Sigmoid colon (tissue), 6 donors: ENCODE measurements at regions not wholly inside any gene's neighbourhood (a gene's known extent, or its start where the extent isn't known, plus 50 kb on each side); places are given as distances from the start of the nearest gene placed in this dataset.

Experiments
- DNase-seq: peaks from one replicate; pipeline ENCODE4 v3.0.0-alpha.2; 2019
- H3K27ac ChIP-seq, 4 donors: fragments of 200-600 bp; sonication (generic); one replicate each; pipeline ENCODE4 v1.5.1; 2016 to 2019; ENCODE audit warnings: mild to moderate bottlenecking in 1 of 4
- H3K27me3 ChIP-seq, 3 donors: fragments of 200-600 bp; sonication (generic); one replicate each; pipeline ENCODE4 v1.5.1; 2019; ENCODE audit warnings: mild to moderate bottlenecking in 1 of 3
- H3K36me3 ChIP-seq, 4 donors: fragments of 200-600 bp; sonication (generic); one replicate each; pipeline ENCODE4 v1.5.1; 2016 to 2019
- H3K4me1 ChIP-seq, 4 donors: fragments of 200-600 bp; sonication (generic); one replicate each; pipeline ENCODE4 v1.5.1; 2017 to 2019
- H3K4me3 ChIP-seq, 4 donors: fragments of 200-600 bp; sonication (generic); one replicate each; pipeline ENCODE4 v1.5.1; 2017 to 2019; ENCODE audit warnings: mild to moderate bottlenecking in 2 of 4, moderate library complexity in 1 of 4
- H3K9me3 ChIP-seq, 4 donors: fragments of 200-600 bp in 3 of 4; sonication (generic) in 3 of 4; one replicate each; pipeline versions ENCODE4 v1.5.1 to v1.6.1; 2013 to 2019
- EP300 ChIP-seq, 4 donors: sonication (generic); formaldehyde crosslinking; IDR thresholded peaks; one replicate each; pipeline ENCODE4 v1.6.1; 2017; ENCODE audit warnings: antibody characterized with exemption in 4 of 4
- POLR2A ChIP-seq, 2 donors: fragments of 450-650 bp; IDR thresholded peaks; one replicate each; pipeline ENCODE4 v1.6.1; 2016; ENCODE audit warnings: antibody characterized with exemption in 2 of 2, mild to moderate bottlenecking in 2 of 2, moderate library complexity in 2 of 2
- POLR2AphosphoS5 ChIP-seq, 4 donors: sonication (generic); formaldehyde crosslinking; IDR thresholded peaks; one replicate each; pipeline ENCODE4 v1.6.1; 2017; ENCODE audit warnings: antibody characterized with exemption in 4 of 4
- WGBS, 2 donors: extraction: QIAGEN DNeasy Blood & Tissue Kit; methylation state at CpG; one replicate each; pipeline ENCODE4 v1.1.7; 2013; 5-methylcytosine and 5-hydroxymethylcytosine counted together
- intact Hi-C: fragments of 100-400 bp; cut with DNase I; formaldehyde crosslinking; loops from one replicate; pipeline ENCODE4 v1.15.1; 2023
- TF ChIP-seq, protein P1 (sequence below), 4 experiments: fragments of 450-650 bp in 3 of 4; fragments of 200-600 bp in 1 of 4; IDR thresholded peaks; one replicate each; pipeline ENCODE4 v1.5.1; 2016 to 2019; ENCODE audit warnings: antibody characterized with exemption in 4 of 4, mild to moderate bottlenecking in 3 of 4, moderate library complexity in 2 of 4
- donor health status: healthy with polysubstance abuse.
- donor health status: healthy.

DNA sequence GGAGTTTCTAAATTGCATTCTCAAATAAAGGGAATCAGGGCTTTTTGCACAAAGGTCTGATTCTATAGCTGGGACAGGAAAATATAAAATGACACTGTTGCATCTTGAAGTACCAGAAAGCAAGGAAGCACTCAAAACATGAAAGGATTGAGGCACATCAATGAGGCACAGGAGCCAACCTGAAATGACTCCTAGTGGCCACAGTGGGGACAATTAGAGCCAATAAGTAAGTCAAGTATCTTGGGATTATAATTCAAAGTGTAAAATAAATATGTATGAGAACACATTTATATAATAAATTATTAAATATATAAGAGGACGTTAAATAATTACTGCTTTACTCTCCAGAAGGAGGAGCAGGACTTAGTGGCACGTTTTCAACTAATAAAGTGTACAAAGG lies 1259.5 kb upstream of the CDH2 start:
- Histone ChIP-seq H3K27ac (no peak overlapping the region), H3K27me3 (no peaks in the 10 kb centered on the region), H3K9me3 (no peaks in the 10 kb centered on the region), H3K4me3 (no peak overlapping the region), H3K36me3 (no peaks in the 10 kb centered on the region), H3K4me1 (no peaks in the 10 kb centered on the region)
- DNase-seq: no peak
- intact Hi-C loops: no loop called here
- no peak for TF ChIP-seq POLR2A (IDR thresholded peaks at IDR 0.05)
- TF ChIP-seq POLR2AphosphoS5 (IDR thresholded peaks at IDR 0.05): no peak
- TF ChIP-seq EP300 (IDR thresholded peaks at IDR 0.05): no peak
- TF ChIP-seq, protein P1, sequence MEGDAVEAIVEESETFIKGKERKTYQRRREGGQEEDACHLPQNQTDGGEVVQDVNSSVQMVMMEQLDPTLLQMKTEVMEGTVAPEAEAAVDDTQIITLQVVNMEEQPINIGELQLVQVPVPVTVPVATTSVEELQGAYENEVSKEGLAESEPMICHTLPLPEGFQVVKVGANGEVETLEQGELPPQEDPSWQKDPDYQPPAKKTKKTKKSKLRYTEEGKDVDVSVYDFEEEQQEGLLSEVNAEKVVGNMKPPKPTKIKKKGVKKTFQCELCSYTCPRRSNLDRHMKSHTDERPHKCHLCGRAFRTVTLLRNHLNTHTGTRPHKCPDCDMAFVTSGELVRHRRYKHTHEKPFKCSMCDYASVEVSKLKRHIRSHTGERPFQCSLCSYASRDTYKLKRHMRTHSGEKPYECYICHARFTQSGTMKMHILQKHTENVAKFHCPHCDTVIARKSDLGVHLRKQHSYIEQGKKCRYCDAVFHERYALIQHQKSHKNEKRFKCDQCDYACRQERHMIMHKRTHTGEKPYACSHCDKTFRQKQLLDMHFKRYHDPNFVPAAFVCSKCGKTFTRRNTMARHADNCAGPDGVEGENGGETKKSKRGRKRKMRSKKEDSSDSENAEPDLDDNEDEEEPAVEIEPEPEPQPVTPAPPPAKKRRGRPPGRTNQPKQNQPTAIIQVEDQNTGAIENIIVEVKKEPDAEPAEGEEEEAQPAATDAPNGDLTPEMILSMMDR (IDR thresholded peaks at IDR 0.05): no peak
- 44 to 54% methylated on average over 2 of the region's 2 CpGs for WGBS, 2 donors

DNA sequence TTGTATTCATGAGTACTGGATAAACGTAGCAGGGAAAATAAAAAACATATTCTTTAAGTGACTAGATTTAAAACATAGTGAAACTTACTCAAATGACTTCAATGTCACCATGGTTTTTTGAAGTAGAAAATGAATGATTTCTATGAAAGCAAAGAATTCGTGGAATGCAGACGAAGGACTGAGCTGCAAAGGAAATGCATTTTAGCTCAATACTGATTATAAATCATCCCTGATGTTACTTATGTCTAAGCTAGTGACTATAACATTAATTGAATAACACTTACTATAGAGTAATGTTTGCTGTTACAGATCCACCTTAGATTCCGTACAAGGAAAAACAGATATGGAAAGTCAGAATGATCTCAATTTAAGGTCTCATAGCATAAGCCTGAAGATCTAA lies 1257.7 kb upstream of the CDH2 start:
- Histone ChIP-seq H3K4me3 (no peak overlapping the region), H3K36me3 (no peaks in the 10 kb centered on the region), H3K9me3 (no peaks in the 10 kb centered on the region), H3K27ac (no peak overlapping the region), H3K4me1 (no peaks in the 10 kb centered on the region), H3K27me3 (no peaks in the 10 kb centered on the region)
- 65 to 73% methylated on average over 4 of the region's 4 CpGs for WGBS, 2 donors
- DNase-seq: no peak
- intact Hi-C loops: no loop called here
- TF ChIP-seq POLR2AphosphoS5 (IDR thresholded peaks at IDR 0.05) (no peak), POLR2A (IDR thresholded peaks at IDR 0.05) (no peak), EP300 (IDR thresholded peaks at IDR 0.05) (no peak)
- TF ChIP-seq, protein P1 (IDR thresholded peaks at IDR 0.05): no peak

DNA sequence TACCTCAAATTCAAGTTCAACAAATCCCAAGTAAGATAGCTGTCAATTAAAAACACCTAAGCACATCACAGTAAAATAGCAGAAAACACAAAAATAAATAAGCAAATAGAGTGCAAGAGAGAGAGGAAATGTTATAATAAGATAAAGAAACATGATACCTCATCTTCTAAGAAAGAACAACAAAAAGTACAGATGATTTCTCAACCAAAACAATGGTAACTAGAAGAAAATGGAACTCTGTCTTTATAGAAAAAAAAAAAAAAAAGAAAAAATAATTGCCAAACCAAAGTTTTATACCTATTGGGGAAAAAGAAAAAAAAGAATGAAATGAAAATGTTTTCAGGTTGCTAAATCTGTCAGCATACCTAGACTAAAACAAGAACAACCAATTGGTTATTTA lies 1253.5 kb upstream of the CDH2 start:
- H3K27me3 ChIP-seq: no peaks in the 10 kb centered on the region
- DNase-seq: no peak
- H3K9me3 ChIP-seq: no peaks in the 10 kb centered on the region
- H3K27ac ChIP-seq: no peak overlapping the region
- no peaks in the 10 kb centered on the region for H3K4me1 ChIP-seq
- H3K36me3 ChIP-seq: no peaks in the 10 kb centered on the region
- H3K4me3 ChIP-seq: no peak overlapping the region
- no peak for TF ChIP-seq POLR2AphosphoS5 (IDR thresholded peaks at IDR 0.05)
- no peak for TF ChIP-seq EP300 (IDR thresholded peaks at IDR 0.05)
- TF ChIP-seq POLR2A (IDR thresholded peaks at IDR 0.05): no peak
- TF ChIP-seq, protein P1 (IDR thresholded peaks at IDR 0.05): no peak
- intact Hi-C loops: no loop called here

DNA sequence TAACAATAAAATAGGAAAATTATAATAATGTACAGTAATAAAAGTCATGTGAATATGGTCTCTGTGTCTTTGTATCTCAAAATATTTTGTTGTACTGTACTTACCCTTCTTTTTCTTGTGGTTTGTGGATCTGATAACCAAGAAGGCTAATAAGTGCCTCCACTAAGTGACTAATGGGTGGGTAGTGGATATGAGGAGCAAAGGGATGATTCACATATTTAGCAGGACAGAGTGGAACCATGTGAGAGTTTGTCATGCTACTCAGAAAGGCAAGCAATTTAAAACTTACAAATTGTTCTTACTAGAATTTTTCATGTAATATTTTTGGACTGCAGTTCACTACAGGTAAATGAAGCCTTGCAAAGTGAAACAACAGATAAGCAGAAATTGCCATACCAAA lies 1241.2 kb upstream of the CDH2 start:
- H3K9me3 ChIP-seq: peaks cover 0 to 6% (median 2%) of the 10 kb centered on the region in 4 donors
- intact Hi-C loops: no loop called here
- no peak overlapping the region for H3K27ac ChIP-seq
- DNase-seq: no peak
- H3K4me3 ChIP-seq: no peak overlapping the region
- H3K27me3 ChIP-seq: no peaks in the 10 kb centered on the region
- H3K36me3 ChIP-seq: no peaks in the 10 kb centered on the region
- TF ChIP-seq POLR2AphosphoS5 (IDR thresholded peaks at IDR 0.05) (no peak), POLR2A (IDR thresholded peaks at IDR 0.05) (no peak), EP300 (IDR thresholded peaks at IDR 0.05) (no peak)
- TF ChIP-seq, protein P1 (IDR thresholded peaks at IDR 0.05): no peak
- no peaks in the 10 kb centered on the region for H3K4me1 ChIP-seq

DNA sequence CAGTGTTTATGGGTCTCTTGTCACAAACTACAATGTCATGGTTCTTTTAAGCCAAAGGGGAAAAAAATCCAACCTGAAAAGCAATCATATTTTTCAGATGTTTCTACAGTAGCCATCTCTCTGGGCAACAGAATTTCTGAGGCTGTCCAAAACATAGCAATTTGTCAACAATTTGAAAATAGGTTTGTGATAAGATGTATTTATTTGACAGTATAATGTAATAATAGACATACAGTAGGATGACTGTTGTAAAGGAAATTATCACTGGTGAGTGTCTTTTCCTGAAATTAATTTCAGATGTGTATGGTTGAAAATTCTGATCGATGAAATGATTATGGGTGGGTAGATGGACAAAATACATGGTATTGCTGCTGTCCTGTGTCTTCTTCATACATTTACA lies 1230.1 kb upstream of the CDH2 start:
- H3K27ac ChIP-seq: no peak overlapping the region

More for the DNA sequence above, 1230.1 kb upstream of the CDH2 start:
- TF ChIP-seq EP300 (IDR thresholded peaks at IDR 0.05) (no peak), POLR2A (IDR thresholded peaks at IDR 0.05) (no peak), POLR2AphosphoS5 (IDR thresholded peaks at IDR 0.05) (no peak)
- TF ChIP-seq, protein P1 (IDR thresholded peaks at IDR 0.05): no peak
- intact Hi-C loops: no loop called here
- Histone ChIP-seq H3K36me3 (no peaks in the 10 kb centered on the region), H3K9me3 (peaks cover 0 to 4% (median 0%) of the 10 kb centered on the region in 4 donors), H3K4me1 (no peaks in the 10 kb centered on the region), H3K4me3 (no peak overlapping the region), H3K27me3 (no peaks in the 10 kb centered on the region)
- 92 to 98% methylated on average over 1 of the region's 1 CpG for WGBS, 2 donors
- DNase-seq: no peak
